ENCODE measurements at regions not wholly inside any gene's neighbourhood (a gene's known extent, or its start where the extent isn't known, plus 50 kb on each side); places are given as distances from the start of the nearest gene placed in this dataset.

DNA sequence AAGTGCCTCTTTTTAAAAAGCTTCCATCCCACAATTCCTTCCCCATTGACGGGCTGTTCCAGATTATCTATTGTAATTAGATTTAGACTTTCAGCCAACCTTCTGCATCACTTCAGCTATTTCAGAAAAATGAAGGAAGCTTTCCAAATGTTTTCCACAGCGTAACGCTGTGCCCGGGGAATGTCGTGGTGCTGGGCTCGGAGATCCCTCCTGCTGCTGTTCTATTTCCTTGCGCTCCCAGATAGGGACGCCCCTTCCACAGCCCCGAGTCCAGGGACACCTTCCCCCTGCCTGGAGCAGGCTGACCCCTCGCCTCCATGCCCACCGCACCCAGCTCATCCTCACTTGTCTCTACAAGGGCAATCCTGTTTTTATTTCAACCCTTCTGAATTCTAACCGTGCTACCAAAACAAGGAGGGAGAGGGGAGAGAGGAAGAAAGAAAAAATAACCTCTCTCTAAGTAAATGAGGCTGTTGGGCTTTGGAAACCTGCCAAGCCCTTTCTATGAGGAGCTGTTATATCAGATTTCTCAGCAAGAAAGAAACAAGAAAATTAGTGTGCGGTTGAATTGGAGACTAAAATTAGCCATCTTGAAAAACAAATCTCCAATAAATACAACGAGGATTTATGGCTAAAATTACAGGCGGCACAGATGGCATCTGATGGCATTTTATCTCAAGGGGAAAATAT lies 366.9 kb downstream of the BRD1 start:
- TF ChIP-seq, protein P1, sequence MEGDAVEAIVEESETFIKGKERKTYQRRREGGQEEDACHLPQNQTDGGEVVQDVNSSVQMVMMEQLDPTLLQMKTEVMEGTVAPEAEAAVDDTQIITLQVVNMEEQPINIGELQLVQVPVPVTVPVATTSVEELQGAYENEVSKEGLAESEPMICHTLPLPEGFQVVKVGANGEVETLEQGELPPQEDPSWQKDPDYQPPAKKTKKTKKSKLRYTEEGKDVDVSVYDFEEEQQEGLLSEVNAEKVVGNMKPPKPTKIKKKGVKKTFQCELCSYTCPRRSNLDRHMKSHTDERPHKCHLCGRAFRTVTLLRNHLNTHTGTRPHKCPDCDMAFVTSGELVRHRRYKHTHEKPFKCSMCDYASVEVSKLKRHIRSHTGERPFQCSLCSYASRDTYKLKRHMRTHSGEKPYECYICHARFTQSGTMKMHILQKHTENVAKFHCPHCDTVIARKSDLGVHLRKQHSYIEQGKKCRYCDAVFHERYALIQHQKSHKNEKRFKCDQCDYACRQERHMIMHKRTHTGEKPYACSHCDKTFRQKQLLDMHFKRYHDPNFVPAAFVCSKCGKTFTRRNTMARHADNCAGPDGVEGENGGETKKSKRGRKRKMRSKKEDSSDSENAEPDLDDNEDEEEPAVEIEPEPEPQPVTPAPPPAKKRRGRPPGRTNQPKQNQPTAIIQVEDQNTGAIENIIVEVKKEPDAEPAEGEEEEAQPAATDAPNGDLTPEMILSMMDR (IDR thresholded peaks at IDR 0.05): no peak
- no peak for TF ChIP-seq POLR2A (IDR thresholded peaks at IDR 0.05)
- no peak for TF ChIP-seq EP300 (IDR thresholded peaks at IDR 0.05)
- no peak for TF ChIP-seq POLR2AphosphoS5 (IDR thresholded peaks at IDR 0.05)
